Uterus (tissue), 2 donors: ENCODE measurements at regions not wholly inside any gene's neighbourhood (a gene's known extent, or its start where the extent isn't known, plus 50 kb on each side); places are given as distances from the start of the nearest gene placed in this dataset.

Experiments
- POLR2A ChIP-seq, 2 donors: fragments of 450-650 bp; IDR thresholded peaks; one replicate each; pipeline ENCODE4 v1.6.1; 2016; ENCODE audit warnings: antibody characterized with exemption in 2 of 2, mild to moderate bottlenecking in 1 of 2, moderate library complexity in 1 of 2
- TF ChIP-seq, protein P1 (sequence below), 4 experiments: fragments of 200-600 bp in 2 of 4; fragments of 450-650 bp in 2 of 4; sonication (generic) in 2 of 4; IDR thresholded peaks; one replicate each; pipeline ENCODE4 v1.5.1; 2016 to 2019; ENCODE audit warnings: antibody characterized with exemption in 4 of 4, mild to moderate bottlenecking in 2 of 4, moderate library complexity in 1 of 4

DNA sequence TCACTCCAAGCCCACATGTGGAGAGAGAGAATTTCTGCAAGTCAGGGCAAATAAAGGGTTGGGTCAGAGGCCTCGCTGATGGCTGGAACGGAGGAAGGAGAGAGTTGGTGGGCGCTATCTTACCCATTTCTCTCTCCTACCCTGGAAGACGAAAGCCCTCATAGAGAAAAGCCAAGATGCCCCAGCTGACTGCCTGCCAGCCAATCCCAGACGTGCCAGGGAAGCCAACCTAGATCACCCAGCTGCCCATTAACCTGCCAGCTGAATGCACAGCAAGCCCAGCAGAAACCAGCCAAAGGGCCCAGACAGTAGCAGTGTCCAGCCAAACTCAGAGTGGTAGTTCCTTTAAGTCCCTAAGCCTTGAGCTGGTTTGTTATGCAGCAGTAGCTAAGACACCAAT is 167.0 kb upstream of the ZNF507 start:
- TF ChIP-seq, protein P1, sequence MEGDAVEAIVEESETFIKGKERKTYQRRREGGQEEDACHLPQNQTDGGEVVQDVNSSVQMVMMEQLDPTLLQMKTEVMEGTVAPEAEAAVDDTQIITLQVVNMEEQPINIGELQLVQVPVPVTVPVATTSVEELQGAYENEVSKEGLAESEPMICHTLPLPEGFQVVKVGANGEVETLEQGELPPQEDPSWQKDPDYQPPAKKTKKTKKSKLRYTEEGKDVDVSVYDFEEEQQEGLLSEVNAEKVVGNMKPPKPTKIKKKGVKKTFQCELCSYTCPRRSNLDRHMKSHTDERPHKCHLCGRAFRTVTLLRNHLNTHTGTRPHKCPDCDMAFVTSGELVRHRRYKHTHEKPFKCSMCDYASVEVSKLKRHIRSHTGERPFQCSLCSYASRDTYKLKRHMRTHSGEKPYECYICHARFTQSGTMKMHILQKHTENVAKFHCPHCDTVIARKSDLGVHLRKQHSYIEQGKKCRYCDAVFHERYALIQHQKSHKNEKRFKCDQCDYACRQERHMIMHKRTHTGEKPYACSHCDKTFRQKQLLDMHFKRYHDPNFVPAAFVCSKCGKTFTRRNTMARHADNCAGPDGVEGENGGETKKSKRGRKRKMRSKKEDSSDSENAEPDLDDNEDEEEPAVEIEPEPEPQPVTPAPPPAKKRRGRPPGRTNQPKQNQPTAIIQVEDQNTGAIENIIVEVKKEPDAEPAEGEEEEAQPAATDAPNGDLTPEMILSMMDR (IDR thresholded peaks at IDR 0.05) = no peak
- no peak for TF ChIP-seq POLR2A (IDR thresholded peaks at IDR 0.05)
